Ramos (cell line): ENCODE measurements at regions not wholly inside any gene's neighbourhood (a gene's known extent, or its start where the extent isn't known, plus 50 kb on each side); places are given as distances from the start of the nearest gene placed in this dataset.

Source experiments
- in situ Hi-C: fragments of 300-500 bp; cut with MboI; formaldehyde crosslinking; loops from one replicate; pipeline ENCODE4 v1.14.3; 2022; ENCODE audit warnings: low sequenced_read_pairs; ENCODE audit not compliant: unreplicated experiment

DNA sequence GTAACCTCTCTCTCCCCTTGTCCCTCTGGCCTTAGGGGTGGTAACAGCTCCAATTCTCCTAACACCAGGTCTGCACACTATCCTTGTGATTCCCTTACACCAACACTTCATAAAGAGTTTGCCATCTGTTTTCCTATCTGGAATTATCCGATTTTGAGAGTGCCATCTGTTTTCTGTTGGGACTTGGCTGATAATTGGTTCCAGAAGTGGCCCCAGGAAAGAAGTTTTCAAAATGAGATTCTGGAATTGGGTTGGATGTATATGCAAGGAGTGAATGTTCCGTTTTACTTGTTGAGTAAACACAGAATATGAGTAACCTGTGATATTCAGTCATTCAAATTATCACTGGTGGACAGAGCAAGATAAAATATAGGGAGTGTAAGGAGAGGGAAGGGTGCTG, 134.1 kb upstream of the HS3ST3A1 start:
- in situ Hi-C loops, result no loop called here

DNA sequence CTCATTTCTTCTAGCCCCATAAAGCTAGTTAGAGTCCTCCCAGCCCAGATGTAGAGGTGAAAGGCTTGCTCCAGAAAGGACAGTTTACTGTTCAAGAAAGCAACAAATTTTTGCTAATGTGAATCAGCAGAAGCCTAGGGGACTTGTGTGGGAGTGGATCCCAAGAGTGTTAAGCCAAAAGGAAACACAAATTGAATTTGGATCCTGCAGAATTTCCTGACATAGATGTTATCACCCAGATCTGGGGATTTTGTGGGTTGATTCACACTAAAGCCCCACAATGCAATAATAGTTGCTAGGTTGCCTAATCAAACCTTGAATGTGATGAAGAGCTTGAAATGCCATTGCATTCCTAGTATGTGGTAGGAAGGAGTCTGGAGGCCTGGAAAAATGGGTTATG, 135.2 kb upstream of the HS3ST3A1 start:
- in situ Hi-C loops, result no loop called here

DNA sequence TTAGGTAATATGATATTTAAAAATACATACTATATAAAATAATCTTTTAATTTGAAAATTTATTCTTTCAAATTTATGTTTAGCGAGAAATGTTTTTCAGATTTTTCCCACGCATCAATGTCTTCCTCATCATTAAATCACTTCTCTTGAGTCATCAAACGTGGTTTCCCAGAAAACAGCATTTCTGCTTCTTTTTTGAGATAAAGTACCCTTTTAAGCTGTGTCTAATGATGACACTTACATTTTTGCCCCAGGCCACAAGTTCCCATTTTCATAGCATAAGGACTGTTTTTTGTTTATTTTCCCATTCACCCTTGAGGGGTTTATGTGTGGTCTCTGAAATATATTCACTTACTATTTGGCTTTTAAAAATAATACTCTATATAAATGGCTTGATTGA, 139.0 kb upstream of the HS3ST3A1 start:
- in situ Hi-C loops, result no loop called here

DNA sequence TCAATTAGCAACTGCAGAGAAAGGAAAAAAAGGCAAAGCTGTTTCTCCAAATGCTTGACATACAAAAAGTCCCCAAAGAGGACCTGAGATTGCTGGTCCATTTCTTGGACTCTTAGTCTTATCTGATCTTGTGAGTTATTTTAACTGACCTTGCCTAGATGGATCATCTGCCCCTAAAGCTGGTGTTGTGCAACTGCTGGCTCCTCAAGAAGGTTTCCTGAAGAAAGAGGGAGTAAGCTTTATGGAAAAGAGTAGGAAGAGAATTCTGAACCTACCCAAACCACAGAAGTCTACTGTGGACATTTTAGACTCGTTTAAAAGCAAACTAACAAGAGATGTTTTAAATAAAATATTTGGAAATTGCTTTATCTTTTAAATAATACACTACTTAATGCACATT, 140.0 kb upstream of the HS3ST3A1 start:
- in situ Hi-C loops, result no loop called here

DNA sequence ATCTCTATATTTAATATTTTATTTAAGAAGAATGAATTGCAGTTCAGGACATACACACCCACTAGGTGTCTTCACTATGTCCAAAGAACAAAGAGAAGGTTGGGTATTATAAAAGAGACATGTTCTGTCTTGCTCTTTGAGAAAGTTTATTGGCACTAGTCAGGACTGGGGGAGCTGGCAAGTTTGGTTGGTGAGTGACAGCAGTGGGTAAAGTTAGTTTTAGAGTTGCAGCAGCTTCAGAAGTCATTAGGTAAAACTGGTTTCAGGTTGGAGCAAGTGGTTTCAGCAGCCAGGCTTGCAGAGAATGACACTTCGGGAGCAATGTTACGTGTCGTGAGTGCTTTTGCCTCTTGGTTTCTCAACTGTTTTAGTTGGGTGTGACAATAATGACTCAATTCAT, 142.2 kb upstream of the HS3ST3A1 start:
- in situ Hi-C loops, result no loop called here

DNA sequence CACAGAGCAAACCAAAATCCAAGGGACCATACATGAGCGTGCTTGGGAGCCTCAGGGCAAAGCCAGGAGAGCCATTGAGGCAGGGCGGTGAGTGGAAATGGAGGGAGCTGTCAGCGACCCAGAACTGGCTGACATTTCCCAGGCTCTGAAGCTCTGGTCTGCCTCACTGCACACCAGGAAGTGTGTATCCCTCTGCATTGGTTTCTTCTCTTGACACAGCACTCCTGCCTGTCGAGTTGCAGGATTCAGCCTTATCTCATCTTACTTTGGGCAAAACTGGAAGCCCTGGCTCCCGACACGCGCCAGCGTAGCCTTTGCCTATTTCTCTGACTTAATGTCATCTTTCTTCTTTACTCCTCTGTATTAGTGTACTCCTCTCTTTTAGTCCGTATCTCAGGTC, 144.7 kb upstream of the HS3ST3A1 start:
- in situ Hi-C loops, result no loop called here

DNA sequence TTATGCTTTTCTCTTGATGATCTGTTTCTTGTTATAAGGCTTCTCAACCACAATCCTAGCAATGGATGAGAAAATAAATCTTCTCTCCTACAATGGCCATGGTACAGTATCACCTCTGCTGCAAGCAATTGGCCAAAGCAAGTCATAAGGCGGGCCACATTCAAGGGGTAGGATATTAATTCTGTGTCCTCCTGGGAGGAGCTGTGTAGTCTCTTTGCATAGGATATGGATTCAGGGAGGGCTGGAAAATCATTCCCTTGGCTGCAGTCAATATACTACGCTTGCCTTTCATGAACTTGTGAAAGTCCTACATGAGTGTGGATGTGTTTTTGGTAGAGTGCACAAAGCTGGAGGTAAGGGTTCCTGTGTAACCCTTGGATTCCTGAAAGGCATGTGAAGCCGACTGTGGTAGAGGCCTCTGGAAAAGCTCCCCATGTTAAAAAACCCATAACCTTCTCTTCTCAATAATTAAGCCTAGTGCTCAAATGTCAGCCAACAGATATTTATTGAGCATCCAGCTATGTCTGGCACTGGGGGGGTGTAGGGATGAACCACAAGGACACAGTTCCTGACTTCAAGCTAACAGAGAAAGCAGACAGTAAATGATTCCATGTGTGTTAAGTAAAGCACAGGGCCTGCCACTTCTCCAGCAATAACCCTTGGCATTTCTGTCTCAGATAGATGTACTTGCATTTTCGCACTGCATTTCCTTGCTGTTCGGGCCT, 147.6 kb upstream of the HS3ST3A1 start:
- in situ Hi-C loops, result no loop called here

DNA sequence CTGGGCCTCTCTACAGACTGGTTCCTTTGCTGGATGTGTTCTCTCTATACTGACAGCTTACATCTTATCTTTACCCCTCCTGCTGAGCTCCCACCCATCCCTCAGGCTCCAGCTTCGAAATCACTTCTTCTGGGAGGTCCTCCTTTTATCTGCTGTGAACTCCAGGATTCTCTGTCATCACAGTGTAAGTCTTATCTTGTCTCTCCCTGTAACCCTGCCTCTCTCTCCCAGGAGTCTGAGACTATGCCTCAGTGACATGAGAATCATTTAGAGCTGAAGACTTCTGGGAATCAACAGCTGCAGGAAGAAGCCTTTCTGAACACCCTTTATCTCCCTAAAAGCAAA, 148.1 kb upstream of the HS3ST3A1 start:
- in situ Hi-C loops, result no loop called here

DNA sequence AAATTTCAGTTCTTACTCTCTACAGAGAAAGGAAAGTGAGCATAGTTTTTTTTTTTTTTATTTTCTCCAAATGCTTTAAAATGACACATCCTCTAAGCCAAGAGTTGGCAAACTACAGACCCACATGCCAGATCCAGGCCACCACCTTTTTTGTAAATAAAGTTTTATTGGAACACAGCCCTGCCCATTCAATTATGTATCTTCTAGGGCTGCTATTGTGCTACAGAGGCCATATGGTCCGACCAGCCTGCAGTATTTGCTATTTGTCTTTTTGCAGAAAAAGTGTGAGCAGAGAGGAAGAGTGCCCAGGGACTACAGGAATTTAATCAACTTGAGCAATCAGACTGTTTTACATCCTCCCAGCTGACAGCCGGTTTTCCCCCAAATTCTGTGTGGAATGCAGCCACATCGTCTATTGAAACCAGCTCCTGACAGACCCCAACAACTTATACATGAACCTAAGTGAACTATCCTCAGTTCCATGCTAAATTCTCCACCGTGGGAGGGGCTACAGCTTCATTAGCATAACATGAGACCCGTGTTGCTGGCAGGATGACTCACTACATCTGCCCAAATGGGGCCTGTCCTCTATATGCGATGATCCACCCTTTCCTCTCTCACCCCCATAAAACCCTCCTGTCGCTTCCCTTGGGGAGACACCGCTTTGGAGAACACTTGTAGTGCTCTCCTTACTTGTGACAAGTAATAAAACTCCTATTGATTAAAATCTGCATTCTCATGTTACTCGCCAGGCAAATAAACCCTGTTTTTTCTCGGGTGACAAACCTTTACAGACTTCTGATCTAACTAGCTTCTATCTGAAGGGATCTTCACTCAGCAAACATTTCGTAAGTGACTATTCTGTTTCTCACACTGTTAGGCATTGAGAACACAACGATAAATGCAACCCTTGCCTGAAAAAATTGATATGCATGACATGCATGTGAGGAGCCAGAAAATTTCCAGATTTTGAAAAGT, 149.4 kb upstream of the HS3ST3A1 start:
- in situ Hi-C loops, result no loop called here

DNA sequence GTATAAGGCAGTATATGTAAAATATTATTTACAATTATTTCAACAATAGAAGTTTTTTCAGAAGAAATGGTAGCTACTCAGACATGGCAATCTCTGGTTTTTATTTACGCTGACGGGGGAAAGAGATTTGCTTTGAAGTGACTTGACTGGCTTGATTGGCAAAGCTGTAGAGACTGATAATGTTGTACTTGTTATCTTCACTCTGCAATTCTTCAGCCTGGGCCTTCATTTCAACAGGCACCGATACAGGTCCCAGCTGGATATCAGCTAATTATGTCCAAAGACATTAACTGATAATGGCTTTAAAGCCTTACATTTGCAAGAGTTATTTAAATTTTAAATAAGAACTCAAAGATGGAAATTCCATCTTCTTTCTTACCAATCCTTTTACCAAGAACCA, 151.4 kb upstream of the HS3ST3A1 start:
- in situ Hi-C loops, result no loop called here

DNA sequence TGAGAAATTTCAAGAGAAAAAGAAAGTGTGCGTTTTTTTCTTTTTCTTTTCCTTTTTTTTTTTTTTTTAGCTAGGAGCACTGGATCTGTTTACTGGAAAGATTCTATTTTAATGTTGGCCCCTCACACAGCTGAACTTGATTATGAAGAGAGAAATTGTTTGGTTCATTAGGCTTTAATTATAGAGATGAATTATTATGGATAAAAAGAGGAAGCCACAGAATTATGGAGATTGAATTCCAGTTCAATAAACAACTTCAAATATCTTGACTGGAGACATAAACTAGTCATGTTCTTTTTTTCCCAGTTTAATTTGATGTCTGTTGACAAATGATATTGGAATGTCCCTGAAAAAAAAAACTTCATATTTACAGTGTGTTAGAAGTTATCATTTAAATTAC, 152.0 kb upstream of the HS3ST3A1 start:
- in situ Hi-C loops, result no loop called here

DNA sequence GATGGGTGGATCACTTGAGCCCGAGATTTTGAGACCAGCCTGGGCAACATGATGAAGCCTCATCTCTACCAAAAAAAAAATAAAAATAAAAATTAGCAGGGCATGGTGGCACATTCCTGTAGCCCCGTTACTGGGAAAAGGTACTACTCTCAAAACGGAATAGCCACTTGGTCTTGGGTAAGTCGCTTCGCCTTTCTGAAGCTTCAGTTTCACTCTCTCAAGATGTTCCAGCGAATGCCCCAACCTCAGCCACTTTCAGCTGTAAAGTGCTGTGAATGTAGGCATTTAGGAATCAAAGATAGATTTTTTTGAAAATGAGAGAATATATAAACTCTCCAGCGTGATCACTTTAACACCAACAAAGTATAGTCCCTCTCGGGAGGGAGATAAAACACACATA, 154.1 kb upstream of the HS3ST3A1 start:
- in situ Hi-C loops, result no loop called here

DNA sequence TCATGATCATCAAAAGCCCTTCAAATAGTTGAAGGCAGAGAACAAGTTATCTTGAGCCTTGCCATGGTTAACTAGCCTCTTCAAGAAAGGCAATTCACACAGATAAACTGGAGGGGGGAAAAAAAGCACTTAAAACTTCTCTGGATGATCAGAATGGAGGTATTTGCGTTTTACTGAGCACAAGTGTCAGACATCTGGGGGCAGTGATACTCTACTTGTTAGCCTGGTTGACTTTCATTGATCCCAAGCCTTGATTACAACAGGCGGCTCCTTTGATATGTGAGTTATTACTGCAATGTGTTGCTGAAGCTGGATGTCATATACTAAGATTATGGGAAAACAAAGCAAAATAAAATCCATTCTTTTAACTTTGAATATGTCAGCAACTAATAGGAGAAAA, 155.0 kb upstream of the HS3ST3A1 start:
- in situ Hi-C loops, result no loop called here

DNA sequence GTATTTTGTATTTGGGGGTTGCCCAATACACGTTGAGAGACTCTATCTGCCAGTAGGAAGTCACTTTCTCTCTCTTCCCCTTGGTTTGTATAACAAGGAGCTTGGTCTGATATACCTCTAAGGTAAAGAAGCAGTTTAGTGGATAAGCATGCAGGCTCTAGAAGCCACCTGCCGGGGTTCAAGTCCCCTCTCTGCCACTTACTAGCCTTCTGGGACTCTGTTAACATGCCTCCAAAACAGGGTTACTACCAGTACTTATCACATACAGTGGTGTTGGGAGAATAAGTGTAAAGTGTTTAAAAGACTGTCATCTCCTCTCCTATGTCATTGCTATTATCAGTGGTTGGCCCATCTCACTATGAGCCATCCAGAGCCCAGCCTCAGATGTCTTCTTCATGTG, 156.1 kb upstream of the HS3ST3A1 start:
- in situ Hi-C loops, result no loop called here

DNA sequence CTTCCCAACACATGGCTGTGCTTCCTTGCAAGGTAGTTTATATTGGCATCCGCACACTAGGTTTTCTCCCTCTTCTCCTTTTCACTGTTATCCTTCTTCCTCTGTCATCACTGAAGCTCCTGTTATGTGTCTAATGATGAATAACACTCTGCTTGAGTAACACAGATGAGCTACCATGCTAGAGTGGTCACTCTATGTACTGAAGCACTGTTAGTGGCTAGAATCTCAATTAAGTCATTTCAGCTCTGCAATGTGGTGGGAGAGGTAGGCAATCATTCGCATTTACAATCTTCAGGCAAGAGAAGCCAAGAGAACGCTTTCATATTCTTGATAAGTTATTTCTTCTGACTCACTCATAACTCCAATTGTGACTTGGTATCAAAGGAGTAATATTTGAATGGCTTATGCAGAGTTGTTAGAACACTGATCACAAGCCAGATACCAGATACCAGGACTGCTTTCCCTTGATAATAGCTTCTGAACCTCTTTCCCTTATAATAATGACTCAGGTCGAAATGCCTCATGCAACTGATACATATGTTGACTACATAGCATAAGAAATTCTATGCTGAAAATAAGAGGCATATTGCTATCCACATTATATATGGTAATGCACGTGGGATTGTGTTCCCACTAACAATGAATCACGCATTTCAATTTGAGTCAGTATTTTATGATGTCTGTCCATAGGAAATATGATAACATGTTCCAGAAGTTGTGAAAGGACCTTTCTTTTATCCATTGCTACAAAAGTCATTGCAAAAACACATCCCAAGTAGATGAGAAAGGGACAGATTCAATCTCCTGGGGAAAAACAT, 158.0 kb upstream of the HS3ST3A1 start:
- in situ Hi-C loops, result no loop called here

DNA sequence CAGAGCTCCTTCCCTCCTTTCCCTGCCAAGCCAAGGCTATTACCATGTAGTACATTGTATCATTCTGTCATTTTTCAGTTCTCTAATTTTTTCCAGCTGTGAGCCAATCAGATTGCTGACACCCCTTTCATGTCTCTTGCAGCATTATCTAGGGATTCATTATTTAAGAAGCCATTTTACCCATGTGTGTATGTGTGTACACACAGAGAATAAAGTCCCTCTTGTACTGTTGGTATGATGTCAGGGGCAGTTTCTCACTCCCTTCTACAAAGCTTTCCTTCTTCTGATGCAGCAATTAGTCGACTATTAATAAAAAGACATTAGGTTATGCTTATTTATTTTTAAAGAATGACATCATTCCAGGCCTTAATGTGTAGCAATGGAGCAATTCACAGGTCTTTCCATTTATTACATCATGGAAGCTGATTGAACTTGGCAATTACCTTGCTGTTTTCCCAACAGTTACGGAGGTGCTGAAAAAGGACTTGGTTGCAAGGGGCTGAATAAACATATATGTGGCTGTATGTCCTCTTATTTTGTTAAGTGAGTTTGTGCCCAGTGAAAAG, 159.4 kb upstream of the HS3ST3A1 start:
- in situ Hi-C loops, result no loop called here

DNA sequence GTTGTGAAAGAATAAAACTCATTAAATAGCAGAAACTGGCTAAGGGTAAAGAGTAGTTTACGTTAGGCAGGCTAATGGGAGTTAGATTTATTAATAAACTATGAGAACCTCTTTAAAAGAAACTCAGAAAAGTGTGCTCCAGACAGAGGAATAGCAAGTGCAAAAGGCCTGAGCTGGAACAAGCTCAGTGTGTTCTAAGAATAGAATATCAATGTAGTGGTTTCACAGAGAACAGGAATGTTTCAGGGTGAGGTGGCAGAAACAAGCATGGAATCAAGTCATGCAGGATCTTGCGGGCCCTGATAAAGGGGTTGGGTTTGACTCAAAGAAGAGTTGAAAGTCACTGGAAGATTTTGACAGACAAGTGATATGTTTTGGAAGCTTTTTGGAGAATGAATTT, 164.0 kb upstream of the HS3ST3A1 start:
- in situ Hi-C loops, result no loop called here

DNA sequence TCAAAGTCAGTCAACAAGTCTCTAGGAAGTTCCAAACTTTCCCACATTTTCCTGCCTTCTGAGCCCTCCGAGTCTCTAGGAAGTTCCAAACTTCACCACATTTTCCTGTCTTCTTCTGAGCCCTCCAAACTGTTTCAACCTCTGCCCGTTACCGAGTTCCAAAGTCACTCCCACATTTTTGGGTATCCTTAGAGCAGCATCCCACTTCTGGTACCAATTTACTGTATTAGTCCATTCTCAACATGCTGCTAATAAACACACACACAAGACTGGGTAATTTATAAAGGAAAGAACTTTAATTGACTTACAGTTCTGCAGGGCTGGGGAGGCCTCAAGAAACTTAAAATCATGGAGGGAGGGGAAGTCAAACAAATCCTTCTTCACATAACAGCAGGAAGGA, 169.0 kb upstream of the HS3ST3A1 start:
- in situ Hi-C loops, result no loop called here

DNA sequence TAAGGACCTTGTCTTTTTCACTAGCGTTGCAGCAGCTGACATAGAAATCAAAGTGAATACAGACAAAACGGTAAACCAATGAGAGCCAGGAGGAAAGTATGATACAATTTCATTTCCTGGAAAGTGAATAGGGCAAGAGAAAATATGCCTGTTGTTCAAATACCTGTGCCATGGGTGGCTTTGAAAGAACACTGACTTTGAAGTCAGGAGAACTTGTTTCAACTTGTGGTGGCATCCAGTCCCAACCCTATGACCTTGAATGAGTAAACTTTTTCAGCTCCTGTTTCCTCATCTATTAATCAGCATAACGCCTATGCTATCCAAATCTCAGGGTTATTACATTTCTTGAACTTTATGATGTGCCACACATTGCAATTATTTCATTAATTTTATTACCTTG, 173.7 kb upstream of the HS3ST3A1 start:
- in situ Hi-C loops, result no loop called here

DNA sequence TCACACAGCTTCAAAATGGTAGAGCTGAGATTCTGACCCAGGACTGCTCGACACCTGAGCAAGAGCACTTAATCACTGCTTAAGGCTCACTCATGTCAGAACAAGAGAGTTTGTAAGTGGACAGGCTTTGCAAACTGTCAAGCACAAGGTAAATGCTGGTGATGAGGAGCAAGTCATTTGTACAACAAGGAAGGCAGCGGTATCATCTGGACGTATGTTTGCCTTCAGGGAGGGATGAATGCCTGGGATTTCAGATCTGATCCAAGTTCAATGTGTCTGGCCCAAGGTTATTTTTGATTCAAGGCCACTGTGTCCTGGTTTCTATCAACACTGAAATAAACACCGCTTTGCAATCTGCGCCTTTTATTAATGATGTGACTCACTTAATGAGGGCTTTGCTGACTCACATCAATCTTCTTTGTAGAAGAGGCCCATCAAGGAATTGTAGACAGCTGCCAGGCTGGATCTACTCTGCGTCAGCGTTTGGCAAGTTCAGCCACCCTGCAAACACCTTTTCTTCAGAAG, 174.4 kb upstream of the HS3ST3A1 start:
- in situ Hi-C loops, result no loop called here
